ENCODE measurements at regions not wholly inside any gene's neighbourhood (a gene's known extent, or its start where the extent isn't known, plus 50 kb on each side); places are given as distances from the start of the nearest gene placed in this dataset.

DNA sequence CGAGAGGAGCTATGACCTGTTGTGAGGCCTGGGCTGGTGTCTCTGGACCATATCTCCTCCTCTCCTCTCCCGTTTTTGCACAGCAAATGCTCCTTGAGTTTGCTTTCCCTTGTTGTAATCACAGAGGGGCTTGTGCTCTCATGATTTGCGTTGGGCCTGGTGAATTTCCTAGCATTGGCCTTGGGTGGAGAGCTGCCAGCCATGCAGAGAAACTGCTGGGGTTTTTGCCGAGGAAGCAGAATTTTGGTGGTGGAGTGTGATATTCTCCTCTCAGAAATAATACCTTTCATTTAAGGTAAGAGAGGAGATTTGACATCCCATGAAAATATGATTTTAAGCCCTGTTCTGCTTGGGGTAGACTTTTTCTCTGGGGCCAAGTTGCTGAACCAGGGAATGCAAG is 175.7 kb upstream of the CADM1 start:
- H3K9ac ChIP-seq (ENCODE audit: low read length): no peak overlapping the region
- no peaks in the 10 kb centered on the region for H4K20me1 ChIP-seq (ENCODE audit: insufficient read depth)
- H3K4me2 ChIP-seq (ENCODE audit: low read length): no peak overlapping the region
- no peaks in the 10 kb centered on the region for H3K36me3 ChIP-seq (ENCODE audit: insufficient read depth, low read length)
- no peak overlapping the region for H3K4me3 ChIP-seq (ENCODE audit: low read length)
- no peaks in the 10 kb centered on the region for H3K79me2 ChIP-seq (replicated peaks; ENCODE audit: insufficient read depth, low read length)
- H3K27me3 ChIP-seq (ENCODE audit: insufficient read depth, low read depth, low read length): no peaks in the 10 kb centered on the region
- H2AFZ ChIP-seq (ENCODE audit: low read depth, low read length): no peak overlapping the region
- H3K9me3 ChIP-seq (ENCODE audit: low read length): no peaks in the 10 kb centered on the region
- TF ChIP-seq MXI1 (conservative IDR thresholded peaks at IDR 0.05; ENCODE audit: poor library complexity, severe bottlenecking) (no peak), TAF1 (IDR thresholded peaks at IDR 0.05; ENCODE audit: low read depth) (no peak), RAD21 (conservative IDR thresholded peaks at IDR 0.05) (no peak), SMC3 (conservative IDR thresholded peaks at IDR 0.05; ENCODE audit: poor library complexity) (no peak), EP300 (conservative IDR thresholded peaks at IDR 0.05; ENCODE audit: poor library complexity, severe bottlenecking) (no peak), POLR2AphosphoS5 (IDR thresholded peaks at IDR 0.05) (no peak), EZH2 (IDR thresholded peaks at IDR 0.05; ENCODE audit: borderline replicate concordance, insufficient read depth, low read length, poor library complexity, severe bottlenecking) (no peak)
- TF ChIP-seq, protein P1, sequence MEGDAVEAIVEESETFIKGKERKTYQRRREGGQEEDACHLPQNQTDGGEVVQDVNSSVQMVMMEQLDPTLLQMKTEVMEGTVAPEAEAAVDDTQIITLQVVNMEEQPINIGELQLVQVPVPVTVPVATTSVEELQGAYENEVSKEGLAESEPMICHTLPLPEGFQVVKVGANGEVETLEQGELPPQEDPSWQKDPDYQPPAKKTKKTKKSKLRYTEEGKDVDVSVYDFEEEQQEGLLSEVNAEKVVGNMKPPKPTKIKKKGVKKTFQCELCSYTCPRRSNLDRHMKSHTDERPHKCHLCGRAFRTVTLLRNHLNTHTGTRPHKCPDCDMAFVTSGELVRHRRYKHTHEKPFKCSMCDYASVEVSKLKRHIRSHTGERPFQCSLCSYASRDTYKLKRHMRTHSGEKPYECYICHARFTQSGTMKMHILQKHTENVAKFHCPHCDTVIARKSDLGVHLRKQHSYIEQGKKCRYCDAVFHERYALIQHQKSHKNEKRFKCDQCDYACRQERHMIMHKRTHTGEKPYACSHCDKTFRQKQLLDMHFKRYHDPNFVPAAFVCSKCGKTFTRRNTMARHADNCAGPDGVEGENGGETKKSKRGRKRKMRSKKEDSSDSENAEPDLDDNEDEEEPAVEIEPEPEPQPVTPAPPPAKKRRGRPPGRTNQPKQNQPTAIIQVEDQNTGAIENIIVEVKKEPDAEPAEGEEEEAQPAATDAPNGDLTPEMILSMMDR (IDR thresholded peaks at IDR 0.05; ENCODE audit: poor library complexity, severe bottlenecking): no peak
- TF ChIP-seq, protein P2, sequence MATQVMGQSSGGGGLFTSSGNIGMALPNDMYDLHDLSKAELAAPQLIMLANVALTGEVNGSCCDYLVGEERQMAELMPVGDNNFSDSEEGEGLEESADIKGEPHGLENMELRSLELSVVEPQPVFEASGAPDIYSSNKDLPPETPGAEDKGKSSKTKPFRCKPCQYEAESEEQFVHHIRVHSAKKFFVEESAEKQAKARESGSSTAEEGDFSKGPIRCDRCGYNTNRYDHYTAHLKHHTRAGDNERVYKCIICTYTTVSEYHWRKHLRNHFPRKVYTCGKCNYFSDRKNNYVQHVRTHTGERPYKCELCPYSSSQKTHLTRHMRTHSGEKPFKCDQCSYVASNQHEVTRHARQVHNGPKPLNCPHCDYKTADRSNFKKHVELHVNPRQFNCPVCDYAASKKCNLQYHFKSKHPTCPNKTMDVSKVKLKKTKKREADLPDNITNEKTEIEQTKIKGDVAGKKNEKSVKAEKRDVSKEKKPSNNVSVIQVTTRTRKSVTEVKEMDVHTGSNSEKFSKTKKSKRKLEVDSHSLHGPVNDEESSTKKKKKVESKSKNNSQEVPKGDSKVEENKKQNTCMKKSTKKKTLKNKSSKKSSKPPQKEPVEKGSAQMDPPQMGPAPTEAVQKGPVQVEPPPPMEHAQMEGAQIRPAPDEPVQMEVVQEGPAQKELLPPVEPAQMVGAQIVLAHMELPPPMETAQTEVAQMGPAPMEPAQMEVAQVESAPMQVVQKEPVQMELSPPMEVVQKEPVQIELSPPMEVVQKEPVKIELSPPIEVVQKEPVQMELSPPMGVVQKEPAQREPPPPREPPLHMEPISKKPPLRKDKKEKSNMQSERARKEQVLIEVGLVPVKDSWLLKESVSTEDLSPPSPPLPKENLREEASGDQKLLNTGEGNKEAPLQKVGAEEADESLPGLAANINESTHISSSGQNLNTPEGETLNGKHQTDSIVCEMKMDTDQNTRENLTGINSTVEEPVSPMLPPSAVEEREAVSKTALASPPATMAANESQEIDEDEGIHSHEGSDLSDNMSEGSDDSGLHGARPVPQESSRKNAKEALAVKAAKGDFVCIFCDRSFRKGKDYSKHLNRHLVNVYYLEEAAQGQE (IDR thresholded peaks at IDR 0.05; ENCODE audit: borderline replicate concordance): no peak
- H3F3A ChIP-seq (ENCODE audit: insufficient read depth, low read length, poor library complexity, severe bottlenecking): no peaks in the 10 kb centered on the region
- H3K27ac ChIP-seq (ENCODE audit: low read length): no peak overlapping the region
- no peaks in the 10 kb centered on the region for H3K9me2 ChIP-seq (ENCODE audit: insufficient read depth, low read length)

- H3K4me3 ChIP-seq (ENCODE audit: low read length): no peak overlapping the region
- H3K9me2 ChIP-seq (ENCODE audit: insufficient read depth, low read length): no peaks in the 10 kb centered on the region
- no peak overlapping the region for H3K4me2 ChIP-seq (ENCODE audit: low read length)
- H3K27me3 ChIP-seq (ENCODE audit: insufficient read depth, low read depth, low read length): no peaks in the 10 kb centered on the region
- H3K36me3 ChIP-seq (ENCODE audit: insufficient read depth, low read length): no peaks in the 10 kb centered on the region
- no peak overlapping the region for H3K9ac ChIP-seq (ENCODE audit: low read length)
- H3F3A ChIP-seq (ENCODE audit: insufficient read depth, low read length, poor library complexity, severe bottlenecking): no peaks in the 10 kb centered on the region
- no peak for TF ChIP-seq EZH2 (IDR thresholded peaks at IDR 0.05; ENCODE audit: borderline replicate concordance, insufficient read depth, low read length, poor library complexity, severe bottlenecking)
- TF ChIP-seq, protein P1 (IDR thresholded peaks at IDR 0.05; ENCODE audit: poor library complexity, severe bottlenecking): no peak
- TF ChIP-seq, protein P2 (IDR thresholded peaks at IDR 0.05; ENCODE audit: borderline replicate concordance): no peak
- no peak for TF ChIP-seq POLR2AphosphoS5 (IDR thresholded peaks at IDR 0.05)
- no peak for TF ChIP-seq MXI1 (conservative IDR thresholded peaks at IDR 0.05; ENCODE audit: poor library complexity, severe bottlenecking)
- no peak for TF ChIP-seq EP300 (conservative IDR thresholded peaks at IDR 0.05; ENCODE audit: poor library complexity, severe bottlenecking)
- TF ChIP-seq SMC3 (conservative IDR thresholded peaks at IDR 0.05; ENCODE audit: poor library complexity): no peak
- TF ChIP-seq TAF1 (IDR thresholded peaks at IDR 0.05; ENCODE audit: low read depth): no peak
- TF ChIP-seq RAD21 (conservative IDR thresholded peaks at IDR 0.05): no peak
- H3K9me3 ChIP-seq (ENCODE audit: low read length): no peaks in the 10 kb centered on the region
- H3K27ac ChIP-seq (ENCODE audit: low read length): no peak overlapping the region
- H3K79me2 ChIP-seq (replicated peaks; ENCODE audit: insufficient read depth, low read length): no peaks in the 10 kb centered on the region
- H2AFZ ChIP-seq (ENCODE audit: low read depth, low read length): no peak overlapping the region
- H4K20me1 ChIP-seq (ENCODE audit: insufficient read depth): no peaks in the 10 kb centered on the region
These were observed 174.7 kb upstream of the CADM1 start for GRCh38 chr11:115678942-115679341.

All from neural cell (in vitro differentiated cells).